ENCODE measurements at regions not wholly inside any gene's neighbourhood (a gene's known extent, or its start where the extent isn't known, plus 50 kb on each side); places are given as distances from the start of the nearest gene placed in this dataset.
"Not testable (repeated sequence)": the region's sequence is repeated elsewhere in the genome, so short reads cannot be mapped to it uniquely, and the experiment has no call there.

DNA sequence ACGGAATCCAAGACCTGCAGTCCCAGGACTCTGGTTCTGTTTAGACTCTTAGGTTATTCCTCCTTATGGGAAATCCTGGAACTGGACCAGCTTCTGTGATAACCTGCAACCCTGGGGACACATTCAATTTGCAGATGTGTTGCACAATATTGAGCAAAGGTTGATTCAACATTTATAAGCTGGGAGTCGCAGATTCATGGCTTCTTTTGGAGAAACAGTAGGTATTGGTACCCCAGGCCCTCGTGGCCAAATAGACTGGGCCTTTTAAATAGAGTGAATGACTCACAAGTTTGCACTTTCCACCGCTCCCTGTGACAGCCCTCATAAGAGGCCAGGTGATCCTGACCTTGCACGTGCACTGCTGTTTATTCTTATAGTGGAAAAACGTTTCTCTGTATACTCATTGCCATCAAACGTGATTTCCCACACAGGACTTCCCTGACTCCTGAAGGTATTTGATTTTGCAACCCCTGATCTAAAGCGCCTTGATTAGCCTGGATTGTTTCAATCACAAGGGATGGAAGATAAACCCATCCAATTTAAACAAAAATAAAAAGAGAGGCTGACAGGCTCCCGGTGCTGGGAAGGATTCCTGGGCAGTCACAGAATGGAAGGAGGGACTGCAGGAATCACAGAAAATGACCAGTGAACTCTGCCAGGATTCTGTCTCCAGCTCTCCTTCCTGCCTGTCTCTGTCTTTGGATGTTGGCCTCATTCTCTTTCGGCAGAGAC lies 98.0 kb downstream of the VCPKMT start:
- peak; percentile 54 for DNase-seq (ENCODE audit: low read depth)

DNA sequence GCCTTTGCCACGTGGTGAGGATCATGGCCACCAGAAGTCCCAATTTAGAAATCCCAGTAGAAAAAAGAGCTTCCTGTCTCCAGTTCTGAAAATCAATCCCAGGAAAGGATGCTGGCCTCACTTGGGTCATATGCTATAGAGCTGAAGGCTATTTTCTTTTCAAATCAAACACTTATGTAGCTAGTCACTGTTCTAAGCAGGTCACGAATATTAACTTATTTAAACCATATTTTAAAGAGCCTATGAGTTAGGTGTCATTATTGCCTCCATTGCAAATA lies 97.5 kb downstream of the VCPKMT start:
- DNase-seq (ENCODE audit: low read depth) = no peak

DNA sequence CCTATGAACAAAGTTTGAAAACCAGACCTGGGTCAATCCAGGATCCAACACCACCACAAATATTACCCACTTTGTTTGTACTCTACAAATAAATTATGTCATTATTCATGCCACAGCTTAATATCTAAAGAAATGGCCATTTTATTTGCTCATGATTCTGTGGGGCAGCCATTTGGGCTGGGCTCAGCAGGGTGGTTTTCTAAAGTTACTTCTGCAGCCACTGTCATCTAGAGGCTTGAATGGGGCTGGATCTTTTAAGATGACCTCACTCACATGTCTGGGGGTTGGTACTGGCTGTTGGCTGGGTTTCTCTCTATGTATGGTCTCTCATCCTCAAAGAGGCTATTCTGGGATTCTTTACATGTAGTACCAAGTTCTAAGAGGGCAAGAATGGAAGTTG lies 96.2 kb downstream of the VCPKMT start:
- DNase-seq (ENCODE audit: low read depth) = no peak

DNA sequence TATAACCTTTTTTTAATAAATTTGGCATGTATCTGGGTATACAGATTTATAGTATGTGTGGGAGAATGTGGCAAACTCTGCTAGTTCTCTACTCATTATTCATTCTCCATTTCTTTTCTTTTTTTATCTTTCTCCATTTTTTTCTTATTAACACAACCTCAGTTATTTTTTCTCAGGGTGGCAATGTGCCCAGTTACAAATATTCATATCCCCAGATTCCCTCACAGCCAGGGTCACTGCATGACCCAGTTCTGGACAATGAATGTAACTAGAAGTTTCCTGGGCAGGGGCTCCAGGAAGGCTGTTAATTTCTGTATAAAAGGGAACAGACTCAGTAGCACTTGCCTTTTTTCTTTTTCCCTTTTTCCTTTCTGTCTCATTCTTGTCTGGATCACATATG lies 95.6 kb downstream of the VCPKMT start:
- no peak for DNase-seq (ENCODE audit: low read depth)

DNA sequence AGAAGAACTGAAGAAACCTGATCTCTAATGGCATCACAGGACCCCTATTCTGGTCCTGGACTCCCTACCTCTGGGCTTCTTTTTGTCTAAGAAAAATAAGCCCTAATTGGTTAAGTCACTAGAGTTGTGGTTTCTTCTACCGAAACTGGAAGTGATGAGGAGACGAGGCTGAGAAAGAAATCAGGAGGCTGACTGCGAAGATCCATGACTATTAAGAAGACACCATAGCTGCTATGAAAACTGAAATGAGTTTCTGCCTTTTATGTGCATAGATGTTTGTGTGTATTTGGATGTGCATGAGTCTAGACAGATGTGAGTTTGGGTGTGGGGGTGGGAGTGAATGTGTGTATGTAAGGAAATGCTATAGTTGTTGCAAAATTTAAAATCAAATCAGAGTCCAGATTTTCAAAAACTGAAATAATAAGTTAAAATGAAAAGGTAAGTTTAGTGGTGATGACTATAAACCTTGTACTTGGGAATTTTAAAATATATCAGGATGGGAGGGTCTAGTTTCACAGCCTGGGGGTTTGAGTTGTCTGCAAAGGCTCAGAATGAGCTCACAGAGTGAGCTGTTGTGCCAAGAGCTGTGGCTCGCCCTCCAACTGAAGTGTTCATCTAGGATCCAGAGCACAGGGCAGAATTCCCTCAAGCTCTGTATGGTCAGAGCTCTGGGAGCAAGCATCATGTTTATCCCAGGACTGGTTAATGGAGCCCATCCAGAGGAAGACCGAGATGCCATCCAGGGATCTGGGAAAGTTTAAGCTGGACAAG lies 94.9 kb downstream of the VCPKMT start:
- no peak for DNase-seq (ENCODE audit: low read depth)

- no peak for DNase-seq (ENCODE audit: low read depth)
Observed at GRCh38 chr14:50022661-50023060, 93.7 kb downstream of the VCPKMT start.

DNA sequence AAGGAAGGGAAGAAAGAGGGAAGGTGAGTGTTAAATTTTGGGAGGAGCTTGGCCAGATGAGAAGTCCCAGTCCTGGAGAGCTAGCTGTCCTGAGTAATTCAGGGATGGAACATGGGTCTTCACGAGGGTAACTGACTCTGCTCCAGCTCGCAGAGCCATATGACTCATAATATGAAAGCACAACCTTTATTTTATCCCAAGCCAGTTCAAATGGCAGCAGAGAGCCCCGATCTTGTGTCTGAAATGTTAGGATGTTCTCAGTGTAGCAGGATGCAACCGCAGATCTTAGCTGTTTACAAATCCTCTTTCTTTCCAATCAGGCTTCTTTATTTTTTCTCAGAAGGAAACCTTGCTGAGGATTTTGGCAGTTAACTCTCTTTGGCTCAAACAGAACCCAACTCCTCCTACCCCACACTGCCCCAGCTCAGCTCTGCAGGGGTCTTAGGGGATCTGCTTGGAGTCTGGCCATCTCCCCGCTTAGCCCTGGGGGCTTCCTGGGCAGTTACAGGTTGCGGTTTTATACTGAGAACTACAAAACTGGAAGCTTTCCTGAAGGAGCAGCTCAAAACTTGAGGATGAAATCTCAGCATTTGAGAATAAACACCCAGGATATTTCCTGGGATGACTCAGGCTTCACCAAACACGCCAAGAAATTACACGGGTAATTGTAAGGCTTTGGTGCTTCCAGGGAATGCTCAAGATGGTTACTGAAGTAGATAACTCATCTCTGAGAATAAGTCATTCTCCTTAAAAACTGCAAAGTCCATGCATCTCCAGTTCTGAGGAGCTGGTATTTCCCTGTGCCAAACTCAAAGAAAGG lies 92.5 kb downstream of the VCPKMT start:
- DNase-seq (ENCODE audit: low read depth) = peak; percentile 89

- no peak for DNase-seq (ENCODE audit: low read depth)
Observed at GRCh38 chr14:50025073-50025472, 91.3 kb downstream of the VCPKMT start.

DNA sequence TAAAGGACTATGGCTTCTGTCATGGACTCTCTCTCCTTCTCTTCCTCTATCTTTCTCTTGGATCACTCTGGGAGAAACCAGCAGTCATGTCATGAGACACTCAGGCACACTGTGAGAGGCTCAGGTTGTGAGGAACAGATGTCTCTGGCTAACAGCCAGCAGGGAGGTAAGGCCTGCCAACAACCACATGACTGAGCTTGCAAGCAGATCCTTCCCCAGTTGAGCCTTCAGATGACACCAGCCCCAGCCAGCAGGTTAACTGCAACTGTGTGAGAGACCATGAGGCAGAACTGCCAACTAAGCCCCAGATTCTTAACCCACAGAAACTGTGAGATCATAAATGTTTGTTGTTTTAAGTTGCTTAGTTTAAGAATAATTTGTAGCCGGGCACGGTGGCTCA lies 90.6 kb downstream of the VCPKMT start:
- DNase-seq (ENCODE audit: low read depth) = no peak

- no peak for DNase-seq (ENCODE audit: low read depth)
Observed at GRCh38 chr14:50026396-50026795, 90.0 kb downstream of the VCPKMT start.

DNA sequence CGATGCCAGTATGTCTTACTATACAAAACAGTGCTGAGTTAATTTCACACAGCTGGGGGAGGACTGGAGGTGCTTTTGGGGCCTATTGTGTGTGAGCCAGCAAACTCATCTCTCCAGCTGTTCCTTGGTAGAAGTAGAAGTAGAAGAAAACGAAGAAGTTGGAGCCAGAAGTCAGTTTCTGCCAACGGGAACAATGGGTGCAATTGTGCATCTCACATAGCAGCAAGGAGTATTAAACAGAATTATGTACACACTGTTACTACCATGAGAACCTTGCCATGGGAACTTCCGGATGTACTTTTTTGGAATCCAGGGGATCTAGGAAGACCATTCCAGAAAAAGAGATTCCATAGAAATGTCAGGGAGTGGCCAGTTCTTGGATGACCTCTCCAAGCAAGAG lies 88.6 kb downstream of the VCPKMT start:
- no peak for DNase-seq (ENCODE audit: low read depth)

- no peak for DNase-seq (ENCODE audit: low read depth)
Observed at GRCh38 chr14:50028458-50028857, 87.9 kb downstream of the VCPKMT start.

DNA sequence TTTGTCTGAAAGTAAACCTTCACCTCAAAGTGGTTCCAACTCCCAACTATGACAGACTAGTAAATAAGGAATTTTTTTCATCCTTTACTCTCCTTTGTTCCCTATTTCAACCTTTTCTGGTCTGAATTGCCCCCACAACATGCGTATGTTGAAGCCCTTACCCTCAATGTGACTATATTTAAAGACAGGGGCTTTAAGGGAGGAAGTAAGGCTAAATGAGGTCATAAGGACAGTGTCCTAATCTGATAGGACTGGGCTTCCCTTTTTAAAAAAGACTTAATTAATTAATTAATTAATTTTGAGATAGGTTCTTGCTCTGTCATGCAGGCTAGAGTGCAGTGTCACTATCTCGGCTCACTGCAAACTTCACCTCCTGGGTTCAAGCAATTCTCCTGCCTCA lies 86.3 kb downstream of the VCPKMT start:
- no peak for DNase-seq (ENCODE audit: low read depth)

DNA sequence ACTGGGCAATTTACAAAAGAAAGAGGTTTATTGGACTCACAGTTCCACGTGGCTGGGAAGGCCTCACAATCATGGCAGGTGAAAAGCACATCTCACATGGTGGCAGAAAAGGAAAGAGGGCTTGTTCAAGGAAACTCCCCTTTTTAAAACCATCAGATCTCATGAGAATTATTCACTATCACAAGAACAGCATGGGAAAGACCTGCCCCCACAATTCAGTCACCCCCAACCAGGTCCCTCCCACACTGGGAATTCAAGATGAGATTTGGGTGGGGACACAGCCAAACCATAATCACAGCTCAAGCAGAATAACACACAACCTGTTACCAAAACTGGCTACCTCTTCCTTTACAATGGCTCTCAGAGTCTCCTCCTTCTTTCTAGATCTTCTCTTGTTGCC lies 85.5 kb downstream of the VCPKMT start:
- not testable (repeated sequence) for DNase-seq (ENCODE audit: low read depth)

DNA sequence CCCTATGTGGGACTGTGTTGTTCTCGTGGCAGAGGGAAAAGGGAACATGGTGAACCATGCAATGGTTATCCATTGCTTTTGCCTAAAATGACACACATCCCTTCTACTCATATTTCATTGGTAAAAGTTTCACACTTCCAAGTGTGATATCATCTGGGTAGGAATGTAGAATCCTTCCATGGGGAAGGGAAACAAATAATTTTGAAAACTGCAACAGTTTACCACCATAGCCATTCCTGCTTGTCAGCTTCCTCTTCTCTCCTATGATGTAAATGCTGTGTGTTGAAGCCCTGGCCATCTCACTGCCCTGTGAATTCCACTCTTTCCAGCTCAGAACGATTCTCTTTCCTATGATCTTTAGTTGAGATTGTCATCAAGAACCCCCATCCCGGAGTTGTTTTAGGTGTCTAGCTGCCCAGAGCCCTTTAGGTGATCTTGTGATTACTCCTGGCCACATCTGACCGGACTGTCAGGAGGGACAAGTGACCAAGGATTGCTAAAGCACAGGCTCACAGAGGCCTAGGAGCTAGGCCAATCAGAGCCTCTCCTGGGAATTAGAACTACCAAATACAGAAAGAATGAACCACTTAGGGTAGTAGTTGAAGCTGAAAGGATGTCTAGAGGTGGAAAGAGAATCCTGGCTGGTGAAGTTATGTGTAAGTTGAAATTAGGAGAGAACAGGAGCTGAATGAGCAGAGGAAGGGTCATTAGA lies 84.6 kb downstream of the VCPKMT start:
- DNase-seq (ENCODE audit: low read depth) = peak; percentile 37

GRCh38 chr14:50032462-50033167 lies 83.8 kb downstream of the VCPKMT start:
- DNase-seq (ENCODE audit: low read depth) = not testable (repeated sequence)

- no peak for DNase-seq (ENCODE audit: low read depth)
Observed at GRCh38 chr14:50035214-50035613, 81.2 kb downstream of the VCPKMT start.

DNA sequence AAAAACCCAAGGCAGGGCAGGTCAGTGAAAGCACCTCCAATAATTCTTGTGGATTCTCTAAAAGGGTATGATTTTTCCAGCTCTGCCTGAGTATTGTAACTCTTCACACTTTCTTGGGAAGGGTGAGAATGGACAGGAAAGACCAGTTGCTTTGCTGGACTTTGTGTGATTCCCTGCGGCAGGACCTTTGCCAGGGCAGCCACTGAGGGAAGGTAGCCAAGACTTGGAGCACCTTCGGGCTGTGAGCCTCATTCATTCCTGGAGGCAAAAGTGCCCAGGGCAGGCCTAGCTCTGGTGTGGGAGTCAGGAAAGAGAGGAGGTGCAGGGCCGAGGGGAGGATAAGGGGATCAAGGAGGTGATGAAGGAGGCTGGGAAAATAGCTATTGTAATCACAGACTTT lies 80.2 kb downstream of the VCPKMT start:
- no peak for DNase-seq (ENCODE audit: low read depth)

DNA sequence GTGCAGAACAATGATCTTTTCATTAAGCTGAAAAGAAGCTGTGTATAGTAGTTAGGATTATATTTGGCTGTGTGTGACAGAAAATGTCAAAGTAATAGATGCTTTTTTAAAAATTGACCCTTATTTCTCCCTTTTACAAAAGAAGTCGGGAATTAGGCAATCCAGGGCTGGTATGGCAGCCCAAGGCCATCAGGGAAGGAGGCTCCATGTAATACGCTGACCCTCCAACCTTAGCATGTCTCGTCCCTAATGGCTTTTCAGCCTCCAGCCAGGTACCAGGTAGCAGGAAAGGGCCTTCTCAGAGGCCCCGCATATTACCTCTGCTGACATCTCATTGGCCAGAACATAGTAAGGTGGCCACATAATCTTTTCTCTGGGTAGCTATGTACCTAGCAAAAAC lies 79.7 kb downstream of the VCPKMT start:
- no peak for DNase-seq (ENCODE audit: low read depth)

DNA sequence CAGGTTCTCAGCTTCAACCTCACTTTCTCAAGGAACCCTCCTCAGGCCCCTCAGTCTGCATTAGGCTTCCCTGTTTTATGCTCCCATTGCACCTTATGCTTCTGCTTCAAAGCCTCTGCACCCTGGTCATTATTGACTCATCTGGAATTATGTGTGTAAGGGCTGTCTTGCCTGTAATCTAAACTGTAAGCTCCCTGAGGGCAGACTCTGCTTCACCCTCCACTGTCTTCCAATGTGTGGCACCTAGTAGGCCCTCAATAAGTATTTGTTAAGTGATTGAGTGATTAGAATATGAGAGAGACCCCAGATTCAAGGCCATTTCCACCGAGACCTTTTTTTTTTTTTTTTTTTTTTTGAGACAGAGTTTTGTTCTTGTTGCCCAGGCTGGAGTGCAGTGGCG lies 79.1 kb downstream of the VCPKMT start:
- no peak for DNase-seq (ENCODE audit: low read depth)

DNA sequence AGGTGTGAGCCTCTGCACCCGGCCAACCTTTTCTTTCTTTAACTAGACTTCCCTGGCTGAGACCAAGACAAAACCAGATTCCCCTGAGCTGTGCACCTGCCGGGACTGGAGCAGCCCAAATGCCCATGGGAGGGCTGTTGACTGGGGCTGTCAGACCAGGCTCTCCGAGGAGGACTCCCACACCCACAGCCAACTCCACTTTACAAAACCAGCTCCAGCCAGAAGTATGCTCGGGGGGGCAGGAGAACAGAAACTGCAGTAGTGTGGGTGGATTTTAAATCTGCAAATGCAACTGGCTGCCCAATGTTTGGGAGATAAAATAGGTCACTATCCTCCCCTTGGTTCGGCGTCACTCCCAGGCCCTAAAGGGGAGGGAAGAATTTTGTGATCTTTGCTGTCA lies 78.5 kb downstream of the VCPKMT start:
- DNase-seq (ENCODE audit: low read depth) = no peak
